Lung microvascular endothelial cell (primary cell): ENCODE measurements at regions not wholly inside any gene's neighbourhood (a gene's known extent, or its start where the extent isn't known, plus 50 kb on each side); places are given as distances from the start of the nearest gene placed in this dataset.
"Not testable (repeated sequence)": the region's sequence is repeated elsewhere in the genome, so short reads cannot be mapped to it uniquely, and the experiment has no call there.

Source experiments
- DNase-seq, 2 donors: peaks; one replicate each; pipeline versions ENCODE4 v3.0.0 to v3.0.0-alpha.2; 2010; ENCODE audit warnings: low read depth in 2 of 2

GRCh38 chr6:158881884-158882283 is 62.7 kb upstream of the EZR start:
- not testable (repeated sequence) for DNase-seq

DNA sequence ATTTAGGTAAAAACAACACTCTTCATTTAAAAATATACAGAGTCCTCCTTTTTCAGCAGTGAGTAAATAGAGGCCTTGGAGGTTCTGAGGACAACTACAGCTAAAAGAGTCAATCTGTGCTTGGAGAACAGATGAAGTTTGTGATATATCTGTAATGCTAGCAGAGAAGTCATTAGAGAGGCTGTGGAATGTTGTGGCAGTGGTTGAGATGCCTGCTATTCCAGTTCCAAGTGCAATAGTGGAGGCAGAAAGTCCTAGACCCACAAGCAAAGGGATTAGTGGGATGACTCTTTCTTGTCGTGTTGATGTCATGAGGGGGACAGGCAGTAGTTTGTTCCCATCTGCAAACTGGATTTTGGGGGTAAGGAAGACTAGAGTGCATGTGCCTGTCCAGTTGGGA is 62.1 kb upstream of the EZR start:
- not testable (repeated sequence) for DNase-seq

DNA sequence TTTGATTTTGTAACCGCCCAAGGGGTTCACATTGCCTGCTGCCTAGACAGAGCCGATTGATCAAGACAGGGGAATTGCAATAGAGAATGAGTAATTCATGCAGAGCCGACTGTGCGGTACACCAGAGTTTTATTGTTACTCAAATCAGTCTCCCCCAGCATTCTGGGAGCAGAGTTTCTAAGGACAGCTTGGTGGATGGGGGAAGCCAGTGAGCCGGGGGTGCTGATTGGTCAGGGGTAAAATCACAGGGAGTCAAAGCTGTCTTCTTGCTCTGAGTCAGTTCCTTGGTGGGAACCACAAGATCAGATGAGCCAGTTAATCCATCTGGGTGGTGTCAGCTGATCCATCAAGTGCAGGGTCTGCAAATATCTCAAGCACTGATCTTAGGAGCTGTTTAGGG is 60.0 kb upstream of the EZR start:
- DNase-seq: peak in 1 of 2 donors; percentile 6

- no peak for DNase-seq
These were observed 58.5 kb upstream of the EZR start for GRCh38 chr6:158877716-158878115.

DNA sequence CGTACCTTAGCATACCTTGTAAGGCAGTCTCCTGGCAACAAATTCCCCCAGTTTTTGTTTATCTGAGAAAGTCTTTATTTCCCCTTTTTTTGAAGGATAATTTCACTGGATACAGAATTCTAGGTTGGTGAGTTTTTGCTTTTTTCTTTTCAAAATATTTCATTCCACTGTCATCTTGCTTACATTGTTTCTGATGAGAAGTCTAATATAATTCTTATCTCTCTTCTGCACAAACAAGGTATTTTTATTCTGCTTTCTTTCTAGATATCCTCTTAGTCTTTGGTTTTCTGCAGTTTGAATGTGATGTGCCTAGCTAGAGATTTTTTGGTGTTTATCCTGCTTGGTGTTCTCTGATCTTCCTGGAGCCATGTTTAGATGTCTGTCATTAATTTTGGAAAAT is 57.7 kb upstream of the EZR start:
- no peak for DNase-seq

DNA sequence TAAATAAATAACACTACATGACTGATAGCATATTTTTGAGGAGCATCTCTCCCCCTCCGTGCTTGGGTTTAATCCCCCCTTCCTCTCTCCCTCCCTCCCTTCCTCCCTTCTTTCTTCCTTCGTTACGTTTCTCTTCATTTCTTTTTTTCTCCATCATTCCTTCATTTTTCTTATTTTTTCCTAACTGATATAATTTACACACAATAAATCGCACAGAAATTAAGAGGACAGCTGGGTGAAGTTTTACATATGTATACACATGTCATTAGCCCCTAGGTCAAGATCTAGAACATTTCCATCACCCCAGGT is 51.4 kb upstream of the EZR start:
- DNase-seq: no peak

- peak; percentile 76 to 92 for DNase-seq
These were observed 50.9 kb upstream of the EZR start for GRCh38 chr6:158869826-158870648.

GRCh38 chr6:158868890-158869825 is 50.0 kb upstream of the EZR start:
- DNase-seq: no peak
